VCaP (cell line): ENCODE measurements at regions not wholly inside any gene's neighbourhood (a gene's known extent, or its start where the extent isn't known, plus 50 kb on each side); places are given as distances from the start of the nearest gene placed in this dataset.

Source experiments
- H3K27ac ChIP-seq: fragments of 450-650 bp; 2 replicates; pipeline ENCODE4 v1.5.1; 2017
- TF ChIP-seq, protein P1 (sequence below): fragments of 450-650 bp; conservative IDR thresholded peaks from 2 replicates; pipeline ENCODE4 v1.5.1; 2017; ENCODE audit warnings: mild to moderate bottlenecking, moderate library complexity

DNA sequence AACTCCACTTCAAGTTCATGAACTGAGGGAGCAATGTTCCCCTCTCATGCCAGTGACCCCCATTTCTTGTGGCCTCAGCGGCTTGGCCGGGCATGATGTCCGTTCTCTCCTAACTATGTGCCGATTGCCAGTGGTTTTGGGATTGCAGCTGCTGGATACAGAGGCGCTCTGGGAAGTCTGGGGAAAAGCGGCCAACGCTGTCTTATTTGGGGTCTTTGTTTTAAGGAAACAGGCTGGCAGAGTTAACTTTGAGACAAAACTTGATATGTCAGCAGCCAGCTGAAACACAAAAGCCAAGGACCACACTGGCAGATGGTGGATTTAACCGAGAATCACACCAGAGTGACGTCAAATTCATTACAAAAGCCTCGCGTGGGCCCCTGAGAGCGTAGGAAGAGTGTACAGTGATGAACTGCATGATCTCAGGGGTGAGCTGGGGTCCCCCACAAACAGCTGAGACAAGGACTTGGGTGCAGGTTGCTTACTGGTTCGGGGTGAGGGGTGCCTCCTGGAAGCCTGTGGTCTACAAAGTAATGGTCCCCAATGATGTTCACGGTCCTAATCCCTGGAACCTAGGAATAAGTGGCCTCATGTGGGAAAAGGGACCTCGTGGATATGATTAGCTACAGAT, 180.4 kb downstream of the IRF8 start:
- TF ChIP-seq, protein P1, sequence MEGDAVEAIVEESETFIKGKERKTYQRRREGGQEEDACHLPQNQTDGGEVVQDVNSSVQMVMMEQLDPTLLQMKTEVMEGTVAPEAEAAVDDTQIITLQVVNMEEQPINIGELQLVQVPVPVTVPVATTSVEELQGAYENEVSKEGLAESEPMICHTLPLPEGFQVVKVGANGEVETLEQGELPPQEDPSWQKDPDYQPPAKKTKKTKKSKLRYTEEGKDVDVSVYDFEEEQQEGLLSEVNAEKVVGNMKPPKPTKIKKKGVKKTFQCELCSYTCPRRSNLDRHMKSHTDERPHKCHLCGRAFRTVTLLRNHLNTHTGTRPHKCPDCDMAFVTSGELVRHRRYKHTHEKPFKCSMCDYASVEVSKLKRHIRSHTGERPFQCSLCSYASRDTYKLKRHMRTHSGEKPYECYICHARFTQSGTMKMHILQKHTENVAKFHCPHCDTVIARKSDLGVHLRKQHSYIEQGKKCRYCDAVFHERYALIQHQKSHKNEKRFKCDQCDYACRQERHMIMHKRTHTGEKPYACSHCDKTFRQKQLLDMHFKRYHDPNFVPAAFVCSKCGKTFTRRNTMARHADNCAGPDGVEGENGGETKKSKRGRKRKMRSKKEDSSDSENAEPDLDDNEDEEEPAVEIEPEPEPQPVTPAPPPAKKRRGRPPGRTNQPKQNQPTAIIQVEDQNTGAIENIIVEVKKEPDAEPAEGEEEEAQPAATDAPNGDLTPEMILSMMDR, result no peak
- H3K27ac ChIP-seq, result no peak overlapping the region

DNA sequence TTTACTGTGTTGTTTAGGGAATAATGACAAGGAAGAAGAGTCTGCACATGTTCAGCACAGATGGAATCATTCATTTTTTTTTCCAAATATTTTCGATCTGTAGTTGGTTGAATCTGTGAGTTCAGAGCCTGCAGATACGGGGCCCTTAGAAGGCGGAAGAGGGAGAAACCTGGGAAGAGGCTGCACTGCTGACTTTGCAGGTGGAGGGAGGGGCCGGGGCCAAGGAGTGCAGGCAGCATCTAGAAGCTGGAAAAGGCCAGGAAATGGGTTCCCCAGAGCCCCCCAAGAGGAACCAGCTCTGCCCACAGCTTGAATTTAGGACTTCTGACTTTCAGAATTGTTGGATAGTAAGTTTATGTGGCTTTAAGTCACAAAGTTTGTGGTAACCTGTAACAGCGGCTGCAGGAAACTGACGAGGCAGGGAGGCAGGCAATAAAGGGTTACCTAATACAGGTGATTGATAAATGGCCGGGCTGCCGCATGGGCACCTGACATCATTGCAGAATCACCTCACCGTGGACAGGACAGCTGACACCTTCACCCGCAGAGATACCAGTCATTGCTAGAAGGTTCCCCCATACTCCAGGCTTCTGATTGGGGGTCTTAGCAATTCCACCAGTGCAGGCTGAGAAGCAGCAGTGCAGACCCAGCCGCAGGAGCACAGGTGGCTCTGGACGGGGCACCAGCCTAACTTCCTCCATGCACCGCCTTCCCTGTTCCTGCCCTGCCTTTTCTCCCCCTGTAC, 181.3 kb downstream of the IRF8 start:
- no peak overlapping the region for H3K27ac ChIP-seq
- TF ChIP-seq, protein P1, result no peak

DNA sequence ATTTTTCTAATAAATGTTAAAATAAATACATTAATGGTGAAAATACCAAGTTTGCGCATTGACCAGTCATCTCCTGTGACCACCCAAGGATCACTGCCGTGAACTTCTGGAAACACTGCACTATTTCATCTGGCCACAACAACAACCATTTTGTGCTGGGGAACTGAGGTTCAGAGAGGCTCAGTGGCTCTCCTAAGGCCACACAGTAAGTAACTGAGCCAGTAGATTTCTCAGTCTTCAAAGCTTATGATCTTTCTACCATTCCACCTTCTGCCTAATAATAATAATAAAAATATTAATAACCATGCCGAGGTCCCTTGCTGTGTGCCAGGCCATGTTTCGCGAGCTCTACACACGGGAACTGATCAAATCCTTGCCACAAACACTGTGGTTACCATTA, 182.0 kb downstream of the IRF8 start:
- H3K27ac ChIP-seq, result no peak overlapping the region
- TF ChIP-seq, protein P1, result no peak

DNA sequence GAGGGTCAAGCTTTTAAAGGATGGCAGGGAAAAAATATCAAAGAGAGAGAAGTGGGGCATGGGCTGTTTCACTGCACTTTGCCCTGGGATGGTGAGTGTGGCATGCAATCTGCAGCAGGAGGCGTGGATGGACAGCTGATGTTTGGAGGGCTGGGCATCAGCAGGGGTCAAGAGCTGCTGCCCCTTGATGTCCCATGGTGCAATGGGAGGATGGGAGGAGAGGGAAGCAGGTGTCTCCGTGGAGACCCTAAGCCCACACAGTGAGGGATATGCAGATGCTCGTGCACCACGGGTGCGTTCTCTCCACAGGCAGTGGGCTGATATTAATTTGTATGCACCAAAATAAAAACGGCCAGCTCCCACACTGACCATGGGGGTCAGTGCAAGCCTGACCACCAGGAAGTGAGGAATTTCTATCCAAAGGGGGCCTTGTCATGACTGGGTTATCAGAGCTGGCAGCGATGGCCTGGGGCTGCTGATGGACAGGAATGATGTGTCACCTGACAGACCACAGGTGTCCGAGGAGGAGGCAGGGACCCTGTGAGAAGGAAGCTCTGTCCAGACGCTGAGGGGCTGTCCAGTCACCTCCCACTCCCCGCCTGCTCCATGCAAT, 183.6 kb downstream of the IRF8 start:
- TF ChIP-seq, protein P1, result no peak

DNA sequence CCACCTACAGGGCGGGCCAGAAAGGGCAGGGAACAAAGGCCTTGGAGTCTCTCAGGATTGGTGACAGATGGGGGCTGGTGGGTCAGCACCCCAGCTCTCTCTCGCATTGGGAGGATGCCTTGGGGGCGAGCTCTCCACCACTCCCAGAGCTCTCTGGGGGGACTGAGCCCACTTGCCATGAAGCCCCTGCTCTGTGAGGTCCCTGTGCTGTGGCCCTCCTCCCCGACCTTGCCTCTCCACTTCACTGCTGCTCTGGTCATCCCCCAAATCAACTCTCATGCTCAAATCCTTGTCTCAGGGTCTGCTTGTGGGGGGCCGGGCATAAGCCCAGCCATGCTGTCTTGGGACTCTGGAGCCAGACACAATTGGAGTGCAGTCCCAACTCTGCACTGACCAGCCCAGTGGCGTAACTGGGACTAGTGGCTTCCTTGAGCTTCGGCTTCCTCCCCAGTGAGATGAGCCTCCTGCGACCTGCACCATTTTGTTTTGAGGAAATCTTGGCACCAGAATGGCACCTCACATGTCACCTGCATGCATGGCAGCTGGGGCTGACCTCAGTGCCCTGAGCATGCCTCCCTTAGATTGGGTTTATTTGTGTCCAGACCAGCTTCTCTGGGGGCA, 184.5 kb downstream of the IRF8 start:
- TF ChIP-seq, protein P1, result no peak
- no peak overlapping the region for H3K27ac ChIP-seq

More for the DNA sequence above, 183.6 kb downstream of the IRF8 start:
- no peak overlapping the region for H3K27ac ChIP-seq

DNA sequence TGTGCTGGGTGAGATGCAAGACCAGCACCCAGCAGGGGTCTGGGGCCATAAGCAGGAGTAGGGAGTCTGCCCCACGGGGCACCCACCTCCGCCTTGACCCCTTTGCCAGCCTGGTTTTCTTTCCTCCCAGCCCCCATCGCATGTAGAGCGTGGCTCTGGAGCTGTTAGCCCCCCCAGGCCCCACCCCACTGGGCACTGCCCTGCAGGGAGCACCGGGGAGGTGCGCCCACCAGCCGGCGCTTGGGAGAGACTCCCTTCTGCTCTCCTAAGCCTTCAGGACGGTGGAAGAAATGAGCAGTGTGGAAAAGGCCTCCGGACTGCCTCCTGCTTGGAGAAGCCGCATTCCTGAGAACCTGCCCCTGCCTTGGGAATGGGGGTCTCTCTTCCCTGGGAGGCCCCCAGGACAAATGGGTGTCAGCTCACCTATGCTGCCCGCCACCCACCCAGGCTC, 186.2 kb downstream of the IRF8 start:
- no peak overlapping the region for H3K27ac ChIP-seq
- TF ChIP-seq, protein P1, result no peak

DNA sequence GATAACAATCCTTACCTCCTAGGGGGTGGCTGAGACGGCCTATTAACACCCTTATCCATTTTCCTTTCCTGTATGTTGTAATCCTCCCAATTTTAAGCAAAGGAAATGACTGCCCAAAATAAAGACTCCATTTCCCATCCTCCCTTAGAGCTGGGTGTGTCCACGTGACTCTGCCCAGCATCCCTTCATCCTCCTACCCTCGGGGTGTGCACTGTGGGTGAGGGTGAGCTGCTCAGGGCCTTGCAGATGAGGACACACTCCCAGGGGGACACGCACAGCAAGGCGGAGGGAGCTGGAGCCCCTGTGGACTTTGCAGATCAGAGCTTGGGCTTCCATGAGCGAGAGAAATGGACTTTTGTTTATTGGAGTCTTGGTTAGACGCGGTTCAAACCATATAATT, 186.8 kb downstream of the IRF8 start:
- no peak overlapping the region for H3K27ac ChIP-seq
- TF ChIP-seq, protein P1, result no peak
